Stimulated activated CD4-positive, alpha-beta T cell treated with anti-CD3 and anti-CD28 coated beads, Interleukin-12 subunit alpha, Interleukin-12 subunit beta, amount 100 ng/mL, for 48 hours (primary cell): ENCODE measurements at regions not wholly inside any gene's neighbourhood (a gene's known extent, or its start where the extent isn't known, plus 50 kb on each side); places are given as distances from the start of the nearest gene placed in this dataset.
"Not testable (repeated sequence)": the region's sequence is repeated elsewhere in the genome, so short reads cannot be mapped to it uniquely, and the experiment has no call there.

ENCODE experiments used
- DNase-seq, 3 donors: peaks; one replicate each; pipeline ENCODE4 v3.0.0-alpha.2; 2020; ENCODE audit warnings: low read depth in 2 of 3, low spot score in 1 of 3

GRCh38 chr17:20633268-20634059, 53.9 kb downstream of the CDRT15L2 start:
- DNase-seq: not testable (repeated sequence)

GRCh38 chr17:20640147-20640546, 60.6 kb downstream of the CDRT15L2 start:
- DNase-seq: not testable (repeated sequence)

- not testable (repeated sequence) for DNase-seq
These were observed 67.2 kb downstream of the CDRT15L2 start for GRCh38 chr17:20646661-20647272.

- not testable (repeated sequence) for DNase-seq
These were observed 69.7 kb downstream of the CDRT15L2 start for GRCh38 chr17:20649097-20649767.

- DNase-seq: not testable (repeated sequence)
These were observed 71.5 kb downstream of the CDRT15L2 start for GRCh38 chr17:20651022-20651421.

GRCh38 chr17:20651736-20652135, 72.2 kb downstream of the CDRT15L2 start:
- DNase-seq: not testable (repeated sequence)

GRCh38 chr17:20653391-20653790, 73.9 kb downstream of the CDRT15L2 start:
- DNase-seq: not testable (repeated sequence)

GRCh38 chr17:20654114-20654513, 74.6 kb downstream of the CDRT15L2 start:
- not testable (repeated sequence) for DNase-seq

GRCh38 chr17:20654575-20654974, 75.1 kb downstream of the CDRT15L2 start:
- not testable (repeated sequence) for DNase-seq

- DNase-seq: not testable (repeated sequence)
These were observed 85.8 kb downstream of the CDRT15L2 start for GRCh38 chr17:20665103-20665955.

GRCh38 chr17:20666689-20667088, 87.2 kb downstream of the CDRT15L2 start:
- peak in 1 of 3 donors; percentile 9 for DNase-seq

GRCh38 chr17:20667712-20668111, 88.2 kb downstream of the CDRT15L2 start:
- not testable (repeated sequence) for DNase-seq

- DNase-seq: not testable (repeated sequence)
These were observed 88.8 kb downstream of the CDRT15L2 start for GRCh38 chr17:20668316-20668715.

- DNase-seq: not testable (repeated sequence)
These were observed 89.3 kb downstream of the CDRT15L2 start for GRCh38 chr17:20668868-20669267.

- DNase-seq: not testable (repeated sequence)
These were observed 91.0 kb downstream of the CDRT15L2 start for GRCh38 chr17:20670506-20670905.

- not testable (repeated sequence) for DNase-seq
These were observed 94.8 kb downstream of the CDRT15L2 start for GRCh38 chr17:20674374-20674773.

- not testable (repeated sequence) for DNase-seq
These were observed 96.2 kb downstream of the CDRT15L2 start for GRCh38 chr17:20675707-20676106.

GRCh38 chr17:20676656-20677055, 97.1 kb downstream of the CDRT15L2 start:
- DNase-seq: not testable (repeated sequence)

GRCh38 chr17:20677469-20677868, 97.9 kb downstream of the CDRT15L2 start:
- not testable (repeated sequence) for DNase-seq

GRCh38 chr17:20678424-20678823, 98.9 kb downstream of the CDRT15L2 start:
- DNase-seq: not testable (repeated sequence)
